GM12872 (cell line): ENCODE measurements at regions not wholly inside any gene's neighbourhood (a gene's known extent, or its start where the extent isn't known, plus 50 kb on each side); places are given as distances from the start of the nearest gene placed in this dataset.

Experiments
- TF ChIP-seq, protein P1 (sequence below): IDR thresholded peaks from 3 replicates; pipeline ENCODE4 v1.5.1; 2011; ENCODE audit warnings: low read depth, mild to moderate bottlenecking, low read length, moderate library complexity; ENCODE audit not compliant: insufficient read depth

DNA sequence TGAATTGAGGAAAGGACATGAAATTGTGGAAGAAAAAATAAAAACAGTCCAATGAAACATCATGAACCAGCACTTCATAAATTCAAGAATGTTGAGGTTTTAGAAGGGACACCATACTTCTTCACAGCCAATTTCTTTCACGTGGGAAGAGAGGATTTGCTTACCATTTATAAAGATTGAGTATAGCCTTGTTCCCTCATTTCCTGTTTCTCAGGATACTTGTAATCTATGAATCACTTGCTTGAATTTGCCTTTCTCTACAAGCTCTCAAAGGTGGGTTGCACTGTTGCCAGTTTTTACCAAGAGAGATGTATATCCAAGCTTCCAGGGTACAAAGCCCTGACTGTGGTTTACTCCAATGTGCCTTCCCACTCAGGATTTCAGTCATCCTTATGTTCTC, 116.1 kb downstream of the DUSP6 start:
- TF ChIP-seq, protein P1, sequence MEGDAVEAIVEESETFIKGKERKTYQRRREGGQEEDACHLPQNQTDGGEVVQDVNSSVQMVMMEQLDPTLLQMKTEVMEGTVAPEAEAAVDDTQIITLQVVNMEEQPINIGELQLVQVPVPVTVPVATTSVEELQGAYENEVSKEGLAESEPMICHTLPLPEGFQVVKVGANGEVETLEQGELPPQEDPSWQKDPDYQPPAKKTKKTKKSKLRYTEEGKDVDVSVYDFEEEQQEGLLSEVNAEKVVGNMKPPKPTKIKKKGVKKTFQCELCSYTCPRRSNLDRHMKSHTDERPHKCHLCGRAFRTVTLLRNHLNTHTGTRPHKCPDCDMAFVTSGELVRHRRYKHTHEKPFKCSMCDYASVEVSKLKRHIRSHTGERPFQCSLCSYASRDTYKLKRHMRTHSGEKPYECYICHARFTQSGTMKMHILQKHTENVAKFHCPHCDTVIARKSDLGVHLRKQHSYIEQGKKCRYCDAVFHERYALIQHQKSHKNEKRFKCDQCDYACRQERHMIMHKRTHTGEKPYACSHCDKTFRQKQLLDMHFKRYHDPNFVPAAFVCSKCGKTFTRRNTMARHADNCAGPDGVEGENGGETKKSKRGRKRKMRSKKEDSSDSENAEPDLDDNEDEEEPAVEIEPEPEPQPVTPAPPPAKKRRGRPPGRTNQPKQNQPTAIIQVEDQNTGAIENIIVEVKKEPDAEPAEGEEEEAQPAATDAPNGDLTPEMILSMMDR, result no peak

DNA sequence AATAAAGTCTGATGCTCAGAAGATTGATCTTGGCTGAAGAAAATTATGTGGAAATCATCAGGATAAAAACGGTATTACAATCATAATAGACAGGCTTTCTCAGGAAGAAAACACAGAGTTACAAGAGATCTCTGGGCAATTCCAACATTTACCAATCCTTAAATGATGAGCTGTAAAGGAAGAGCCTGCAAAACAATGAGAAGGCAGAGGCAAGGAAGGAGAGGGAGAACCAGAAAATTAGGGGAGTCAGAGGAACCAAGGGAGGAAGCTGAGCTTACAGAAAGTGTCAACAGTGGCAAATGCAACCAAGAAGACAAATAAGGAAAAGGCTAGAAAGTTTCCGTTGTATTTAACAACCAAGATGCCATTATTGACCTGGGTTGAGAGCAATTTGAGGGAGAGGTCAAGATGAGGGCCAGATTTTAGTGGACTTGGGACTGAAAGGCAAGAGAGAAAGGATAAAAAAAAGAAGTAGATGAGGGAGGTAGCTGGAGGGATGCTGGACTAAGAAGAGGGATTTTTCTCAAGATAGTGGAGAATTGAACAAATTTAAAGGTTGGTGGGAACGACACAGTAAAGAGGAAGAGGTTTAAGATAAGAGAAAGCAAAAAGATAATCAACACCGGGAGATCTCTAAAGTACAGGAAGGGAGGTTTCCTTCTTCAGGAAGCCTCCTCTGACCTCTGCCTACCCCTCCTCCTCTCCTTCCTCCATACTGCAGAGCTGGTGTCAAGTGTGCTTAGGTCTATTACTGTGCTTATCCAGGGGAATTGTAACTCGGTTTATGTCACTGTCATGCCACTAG, 116.9 kb downstream of the DUSP6 start:
- TF ChIP-seq, protein P1, result no peak

DNA sequence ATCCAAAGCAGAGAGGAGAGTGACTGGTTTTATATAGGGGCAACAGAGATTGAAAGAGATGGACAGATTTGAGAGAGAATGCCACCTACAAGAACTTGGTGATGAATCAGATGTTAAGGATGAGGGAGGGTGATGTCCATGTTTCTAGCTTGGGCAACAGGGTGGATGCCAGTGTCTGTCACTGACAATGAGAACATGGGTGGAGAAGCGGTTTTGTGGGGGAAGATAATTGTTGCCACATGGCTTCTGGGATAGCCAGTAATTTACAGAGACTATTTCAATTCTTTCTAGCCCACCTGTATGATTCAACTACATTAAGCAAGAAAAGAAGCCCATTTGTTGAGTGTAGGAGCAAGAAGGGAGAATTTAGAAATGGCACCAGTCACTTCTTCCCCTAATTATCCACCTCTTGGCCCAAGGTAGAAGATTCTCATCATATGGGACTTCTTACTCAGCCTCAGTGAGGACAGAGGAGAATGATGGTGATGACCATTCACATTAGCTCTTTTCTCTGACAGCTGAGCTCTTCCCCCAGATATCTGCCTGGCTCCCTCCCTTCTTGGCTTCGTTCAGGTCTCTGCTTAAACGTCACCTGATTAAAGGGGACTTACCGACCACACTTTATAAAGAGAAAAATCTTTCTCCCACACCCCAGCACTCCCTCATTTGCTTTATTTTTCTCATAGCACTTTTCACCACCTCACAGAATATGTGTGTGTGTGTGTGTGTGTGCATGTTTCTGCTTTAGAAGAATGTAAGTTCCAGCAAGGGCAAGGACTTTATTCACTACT, 117.8 kb downstream of the DUSP6 start:
- TF ChIP-seq, protein P1, result no peak

DNA sequence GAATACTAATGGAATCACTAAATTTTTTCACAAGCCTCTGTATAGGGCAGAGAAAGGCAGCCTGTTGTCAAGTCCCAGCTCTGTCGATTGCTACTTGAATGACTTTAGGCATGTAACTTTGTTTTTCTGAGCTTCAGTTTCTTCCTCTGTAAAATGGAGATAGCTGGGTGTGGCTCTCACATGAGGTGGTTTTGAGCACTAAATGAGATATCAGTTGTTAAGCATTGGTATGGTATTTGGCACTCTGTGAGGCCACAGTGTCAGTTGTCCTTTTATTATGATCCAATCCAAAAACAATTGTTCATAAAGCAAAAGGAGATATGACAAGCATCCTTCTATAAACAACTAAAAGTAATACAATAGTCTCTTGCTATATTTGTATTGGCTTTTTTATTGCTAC, 120.6 kb downstream of the DUSP6 start:
- TF ChIP-seq, protein P1, result no peak

DNA sequence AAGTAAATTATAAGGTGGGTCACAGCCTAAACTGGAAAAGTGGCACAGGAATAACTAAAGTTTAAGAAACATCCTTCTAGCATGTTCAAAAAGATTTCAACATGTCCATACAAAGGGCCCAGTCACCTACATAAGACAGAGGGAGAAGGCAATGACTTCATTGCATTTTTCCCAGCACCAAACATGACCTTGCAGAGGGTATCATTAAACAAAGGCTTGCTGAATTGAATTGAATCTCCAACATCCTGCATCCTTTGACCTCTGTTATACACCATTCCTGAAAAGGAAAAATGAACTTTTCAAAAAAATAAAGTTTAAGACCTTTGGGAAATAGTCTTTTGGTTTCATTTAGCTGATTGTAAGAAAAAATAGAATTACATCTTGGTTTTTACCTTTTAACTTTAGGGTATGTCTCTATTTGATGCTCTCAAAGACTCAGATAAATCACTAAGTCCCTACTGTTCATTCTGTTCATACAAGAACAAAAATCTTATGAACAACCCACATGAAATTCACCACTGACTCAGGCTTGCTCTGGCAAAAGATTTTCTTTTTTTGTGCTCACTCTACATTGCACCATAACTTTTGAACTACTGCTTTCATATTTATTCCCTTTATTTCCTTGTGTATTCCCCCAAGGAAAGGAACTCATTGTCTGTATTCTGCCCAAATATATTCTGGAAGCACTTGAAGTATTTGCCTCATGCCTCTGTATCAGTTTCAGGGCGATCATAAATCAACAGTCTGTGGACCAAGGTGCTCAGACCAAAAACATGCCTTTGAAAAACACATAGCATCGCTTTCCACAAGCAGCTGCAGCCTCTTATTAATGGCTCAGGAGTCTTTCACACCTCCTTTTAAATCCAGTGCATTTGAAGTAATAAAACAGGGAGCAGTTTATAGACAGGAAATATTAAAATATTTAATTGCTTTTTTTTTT, 121.7 kb downstream of the DUSP6 start:
- TF ChIP-seq, protein P1, result no peak

DNA sequence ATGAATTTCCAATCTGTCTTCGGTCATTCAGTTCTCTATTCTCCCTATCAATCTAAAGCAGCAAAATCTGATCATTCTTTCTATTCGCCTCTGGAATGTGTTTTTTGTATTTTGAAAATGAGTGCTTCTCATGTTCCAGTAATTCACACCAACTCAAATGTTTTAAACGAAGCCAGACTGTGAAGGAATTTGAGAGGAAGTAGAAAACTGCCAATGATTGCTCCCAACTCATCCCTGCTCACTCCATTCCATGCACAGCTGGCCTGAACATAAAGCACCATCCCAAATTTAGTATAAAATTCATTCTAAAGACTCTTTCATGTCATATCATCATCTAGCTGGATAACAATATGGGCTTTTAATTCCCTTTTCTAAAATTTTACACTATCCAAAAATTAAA, 123.8 kb downstream of the DUSP6 start:
- TF ChIP-seq, protein P1, result no peak

DNA sequence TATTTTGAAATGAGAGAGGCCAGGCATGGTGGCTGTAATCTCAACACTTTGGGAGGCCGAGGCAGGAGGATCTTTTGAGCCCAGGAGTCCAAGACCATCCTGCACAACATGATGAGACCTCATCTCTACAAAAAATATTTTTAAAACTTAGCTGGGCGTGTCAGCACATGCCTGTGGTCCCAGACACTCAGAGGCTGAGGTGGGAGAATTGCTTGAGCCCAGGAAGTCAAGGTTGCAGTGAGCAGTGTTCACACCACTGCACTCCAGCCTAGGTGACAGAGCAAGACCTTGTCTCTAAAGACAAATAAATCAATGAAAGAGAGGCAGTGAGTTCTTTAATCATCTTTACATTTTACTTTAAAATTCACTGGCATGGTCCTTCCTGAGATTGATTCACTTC, 124.5 kb downstream of the DUSP6 start:
- TF ChIP-seq, protein P1, result no peak
